H1 (cell line): ENCODE measurements at regions not wholly inside any gene's neighbourhood (a gene's known extent, or its start where the extent isn't known, plus 50 kb on each side); places are given as distances from the start of the nearest gene placed in this dataset.

Experiments
- CHD1 ChIP-seq: IDR thresholded peaks from 2 replicates; pipeline ENCODE4 v1.6.1; 2012; ENCODE audit warnings: low read depth, low read length, improper control_type of control experiment
- CHD7 ChIP-seq: fragments of 300-600 bp; sonication (generic); IDR thresholded peaks from 2 replicates; pipeline ENCODE4 v1.7.1; 2012; ENCODE audit warnings: low read length, moderate library complexity, mild to moderate bottlenecking, inconsistent platforms; ENCODE audit not compliant: insufficient replicate concordance
- GTF2F1 ChIP-seq: IDR thresholded peaks from 2 replicates; pipeline ENCODE4 v1.6.1; 2012; ENCODE audit warnings: low read depth, low read length, improper control_type of control experiment, borderline replicate concordance
- JUND ChIP-seq: IDR thresholded peaks from 2 replicates; pipeline ENCODE4 v1.6.1; 2011; ENCODE audit warnings: mild to moderate bottlenecking, improper control_type of control experiment, low read length
- KDM1A ChIP-seq: fragments of 200-600, 300-600 bp; sonication (generic); IDR thresholded peaks from 2 replicates; pipeline ENCODE4 v1.7.1; 2016; ENCODE audit warnings: mild to moderate bottlenecking, low read length, borderline replicate concordance
- KDM5A ChIP-seq: fragments of 200-600 bp; IDR thresholded peaks from 2 replicates; pipeline ENCODE4 v1.7.1; 2012; ENCODE audit warnings: mild to moderate bottlenecking, low read length, inconsistent platforms, mixed read lengths
- NANOG ChIP-seq: IDR thresholded peaks from 2 replicates; pipeline ENCODE4 v1.6.1; 2011; ENCODE audit warnings: low read length, low read depth, mild to moderate bottlenecking, inconsistent platforms; ENCODE audit not compliant: insufficient read depth, poor library complexity, severe bottlenecking
- RAD21 ChIP-seq, 2 experiments: IDR thresholded peaks in 1 of 2; conservative IDR thresholded peaks in 1 of 2; 2 replicates each; pipeline ENCODE4 v1.6.1; 2011; ENCODE audit warnings: low read depth in 2 of 2, low read length in 2 of 2, improper control_type of control experiment in 1 of 2, inconsistent platforms in 1 of 2, mild to moderate bottlenecking in 1 of 2, moderate library complexity in 1 of 2
- RXRA ChIP-seq: IDR thresholded peaks from 2 replicates; pipeline ENCODE4 v1.6.1; 2011; ENCODE audit warnings: low read depth, mild to moderate bottlenecking, low read length, moderate library complexity; ENCODE audit not compliant: insufficient read depth
- SAP30 ChIP-seq: fragments of 300-600 bp; sonication (generic); IDR thresholded peaks from 2 replicates; pipeline ENCODE4 v1.7.1; 2012; ENCODE audit warnings: low read length, moderate library complexity, mild to moderate bottlenecking, inconsistent platforms; ENCODE audit not compliant: insufficient read depth, insufficient replicate concordance
- TCF12 ChIP-seq: IDR thresholded peaks from 2 replicates; pipeline ENCODE4 v1.6.1; 2011; ENCODE audit warnings: low read depth, mild to moderate bottlenecking, low read length

GRCh38 chr13:111584101-111584672, 263.7 kb downstream of the TEX29 start (continued):
- no peak for TF ChIP-seq CHD7
- no peak for TF ChIP-seq GTF2F1
- TF ChIP-seq NANOG, result no peak
- TF ChIP-seq JUND, result no peak
- TF ChIP-seq SAP30, result no peak
- TF ChIP-seq KDM5A, result no peak
- TF ChIP-seq RXRA, result no peak
- no peak for TF ChIP-seq RAD21 (IDR thresholded peaks at IDR 0.05 in 1 of 2, conservative IDR thresholded peaks at IDR 0.05 in 1 of 2; ENCODE audit: low read depth in 2 of 2, low read length in 2 of 2)
- TF ChIP-seq CHD1, result no peak
- no peak for TF ChIP-seq KDM1A
- TF ChIP-seq TCF12, result no peak
